ENCODE measurements at regions not wholly inside any gene's neighbourhood (a gene's known extent, or its start where the extent isn't known, plus 50 kb on each side); places are given as distances from the start of the nearest gene placed in this dataset.

DNA sequence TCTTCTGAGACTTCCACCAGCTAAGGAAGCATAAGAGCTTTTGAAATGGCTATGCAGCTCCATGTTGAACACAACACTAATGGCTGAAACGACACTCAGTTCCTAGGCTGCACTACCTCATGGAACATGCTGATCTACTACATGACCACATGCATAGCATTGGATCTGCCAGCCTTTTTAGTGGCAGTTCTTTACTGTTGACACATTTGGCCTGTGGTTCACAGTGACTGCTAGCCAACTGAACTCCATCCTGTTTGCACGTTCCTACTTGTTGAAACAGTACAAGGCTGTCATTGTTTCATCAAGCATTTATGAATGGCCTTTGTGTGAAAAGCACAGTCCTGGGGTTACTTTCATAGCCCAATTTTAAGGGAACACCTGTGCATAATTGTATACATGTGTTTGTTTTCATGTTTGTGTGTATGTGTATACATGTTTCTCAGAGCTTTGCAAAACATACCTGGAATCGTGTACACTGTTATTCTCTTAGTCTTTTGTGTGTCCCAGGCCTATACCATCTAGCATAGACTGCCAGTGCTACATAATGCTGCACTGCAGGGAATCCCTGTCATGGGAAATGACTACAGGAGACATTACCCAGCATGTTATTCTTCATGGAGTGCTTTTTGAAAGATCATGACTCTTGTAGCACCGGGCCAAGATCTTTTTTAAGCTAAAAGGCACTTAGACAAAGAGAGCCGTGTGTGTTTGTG lies 179.6 kb upstream of the ESRRG start:
- Mint-ChIP-seq H3K9me3 (ENCODE audit: unreplicated experiment) (no peaks in the 10 kb centered on the region), H3K4me1 (ENCODE audit: low read depth, unreplicated experiment) (peaks cover 29% of the 10 kb centered on the region), H3K27me3 (ENCODE audit: low read depth, unreplicated experiment) (no peaks in the 10 kb centered on the region), H3K36me3 (ENCODE audit: low read depth, unreplicated experiment) (no peaks in the 10 kb centered on the region), H3K4me3 (ENCODE audit: unreplicated experiment) (no peak overlapping the region), H3K27ac (ENCODE audit: unreplicated experiment) (peak overlapping the region; percentile 87)
- peak; percentile 69 for DNase-seq (ENCODE audit: low read depth)
- H3K79me2 ChIP-seq (ENCODE audit: insufficient read depth, low read length), result no peaks in the 10 kb centered on the region
- H4K20me1 ChIP-seq (ENCODE audit: insufficient read depth, low read length), result no peaks in the 10 kb centered on the region
- no peak for FAIRE-seq
- TF ChIP-seq EZH2 (IDR thresholded peaks at IDR 0.05; ENCODE audit: insufficient read depth, low read length), result no peak
- TF ChIP-seq, protein P1, sequence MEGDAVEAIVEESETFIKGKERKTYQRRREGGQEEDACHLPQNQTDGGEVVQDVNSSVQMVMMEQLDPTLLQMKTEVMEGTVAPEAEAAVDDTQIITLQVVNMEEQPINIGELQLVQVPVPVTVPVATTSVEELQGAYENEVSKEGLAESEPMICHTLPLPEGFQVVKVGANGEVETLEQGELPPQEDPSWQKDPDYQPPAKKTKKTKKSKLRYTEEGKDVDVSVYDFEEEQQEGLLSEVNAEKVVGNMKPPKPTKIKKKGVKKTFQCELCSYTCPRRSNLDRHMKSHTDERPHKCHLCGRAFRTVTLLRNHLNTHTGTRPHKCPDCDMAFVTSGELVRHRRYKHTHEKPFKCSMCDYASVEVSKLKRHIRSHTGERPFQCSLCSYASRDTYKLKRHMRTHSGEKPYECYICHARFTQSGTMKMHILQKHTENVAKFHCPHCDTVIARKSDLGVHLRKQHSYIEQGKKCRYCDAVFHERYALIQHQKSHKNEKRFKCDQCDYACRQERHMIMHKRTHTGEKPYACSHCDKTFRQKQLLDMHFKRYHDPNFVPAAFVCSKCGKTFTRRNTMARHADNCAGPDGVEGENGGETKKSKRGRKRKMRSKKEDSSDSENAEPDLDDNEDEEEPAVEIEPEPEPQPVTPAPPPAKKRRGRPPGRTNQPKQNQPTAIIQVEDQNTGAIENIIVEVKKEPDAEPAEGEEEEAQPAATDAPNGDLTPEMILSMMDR (IDR thresholded peaks at IDR 0.05; ENCODE audit: insufficient read depth, low read depth, low read length), result no peak
- H3K4me3 ChIP-seq (ENCODE audit: insufficient read depth, low read depth, low read length), result no peak overlapping the region
- peaks cover 23% of the 10 kb centered on the region for H3K4me1 ChIP-seq (ENCODE audit: insufficient read depth, low read length)
- peak overlapping the region; percentile 4 for H2AFZ ChIP-seq (ENCODE audit: low read depth, low read length)
- no peaks in the 10 kb centered on the region for H3K9me3 ChIP-seq (ENCODE audit: insufficient read depth, low read depth, low read length)
- H3K27me3 ChIP-seq (ENCODE audit: insufficient read depth, low read length), result no peaks in the 10 kb centered on the region
- H3K4me2 ChIP-seq (ENCODE audit: low read length), result peak overlapping the region; percentile 70
- no peaks in the 10 kb centered on the region for H3K36me3 ChIP-seq (ENCODE audit: insufficient read depth, low read length)
- peak overlapping the region; percentile 64 for H3K27ac ChIP-seq (ENCODE audit: low read depth, low read length)
- peak overlapping the region; percentile 30 for H3K9ac ChIP-seq (ENCODE audit: low read length)

DNA sequence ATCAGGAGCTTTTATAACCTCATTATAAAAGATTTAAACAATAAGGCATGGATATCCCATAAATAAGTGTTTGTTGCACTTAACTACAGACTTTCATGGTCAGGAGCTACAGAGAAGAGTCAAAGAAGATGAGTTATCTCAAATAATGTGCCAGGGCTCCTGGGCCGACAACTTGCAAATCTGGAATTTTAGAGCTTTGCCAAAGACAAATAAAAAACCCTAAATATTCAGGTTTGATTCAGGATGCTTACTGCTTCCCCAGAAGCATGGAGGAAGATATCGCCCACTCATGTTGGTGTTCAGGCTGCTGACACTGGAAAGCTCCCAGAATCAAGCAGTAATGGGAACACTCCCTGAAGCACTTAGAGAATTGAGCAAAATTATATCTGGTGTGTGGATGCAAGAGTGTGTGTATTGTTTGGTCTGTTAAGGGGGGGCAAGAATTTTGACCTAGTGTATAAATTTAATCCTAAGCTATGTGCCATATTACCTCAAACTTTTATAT lies 176.9 kb upstream of the ESRRG start:
- H3K27ac Mint-ChIP-seq (ENCODE audit: unreplicated experiment), result no peak overlapping the region
- Histone ChIP-seq H3K36me3 (ENCODE audit: insufficient read depth, low read length) (no peaks in the 10 kb centered on the region), H3K79me2 (ENCODE audit: insufficient read depth, low read length) (no peaks in the 10 kb centered on the region), H4K20me1 (ENCODE audit: insufficient read depth, low read length) (no peaks in the 10 kb centered on the region), H3K27ac (ENCODE audit: low read depth, low read length) (no peak overlapping the region), H3K4me2 (ENCODE audit: low read length) (no peak overlapping the region), H3K4me3 (ENCODE audit: insufficient read depth, low read depth, low read length) (no peak overlapping the region), H3K27me3 (ENCODE audit: insufficient read depth, low read length) (no peaks in the 10 kb centered on the region), H3K4me1 (ENCODE audit: insufficient read depth, low read length) (peaks cover 23% of the 10 kb centered on the region), H2AFZ (ENCODE audit: low read depth, low read length) (no peak overlapping the region), H3K9me3 (ENCODE audit: insufficient read depth, low read depth, low read length) (no peaks in the 10 kb centered on the region), H3K9ac (ENCODE audit: low read length) (no peak overlapping the region)
- H3K9me3 Mint-ChIP-seq (ENCODE audit: unreplicated experiment), result no peaks in the 10 kb centered on the region
- no peaks in the 10 kb centered on the region for H3K36me3 Mint-ChIP-seq (ENCODE audit: low read depth, unreplicated experiment)
- DNase-seq (ENCODE audit: low read depth) (no peak), FAIRE-seq (no peak)
- H3K27me3 Mint-ChIP-seq (ENCODE audit: low read depth, unreplicated experiment), result no peaks in the 10 kb centered on the region
- TF ChIP-seq, protein P1 (IDR thresholded peaks at IDR 0.05; ENCODE audit: insufficient read depth, low read depth, low read length), result no peak
- TF ChIP-seq EZH2 (IDR thresholded peaks at IDR 0.05; ENCODE audit: insufficient read depth, low read length), result no peak
- peaks cover 25% of the 10 kb centered on the region for H3K4me1 Mint-ChIP-seq (ENCODE audit: low read depth, unreplicated experiment)
- H3K4me3 Mint-ChIP-seq (ENCODE audit: unreplicated experiment), result no peak overlapping the region

DNA sequence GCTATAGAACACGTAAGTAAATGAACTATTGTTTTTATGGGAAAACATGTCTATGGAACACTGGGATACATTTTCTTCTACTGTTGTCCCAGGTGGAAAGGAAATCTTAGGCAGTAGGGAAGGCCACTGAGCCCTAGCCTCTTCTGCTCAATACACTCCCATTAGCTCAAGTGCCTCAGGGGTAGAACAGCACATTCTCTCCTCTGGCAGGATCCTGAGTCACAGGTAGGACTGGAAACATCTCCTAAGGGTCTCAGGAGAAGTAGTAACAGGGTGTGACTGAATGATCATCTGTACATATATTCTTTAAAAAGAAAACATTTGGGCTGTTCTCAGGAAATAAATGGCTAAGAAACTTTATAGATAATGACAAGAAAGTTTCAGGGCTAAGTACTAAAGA lies 175.6 kb upstream of the ESRRG start:
- no peak overlapping the region for H3K4me2 ChIP-seq (ENCODE audit: low read length)
- H3K36me3 ChIP-seq (ENCODE audit: insufficient read depth, low read length), result no peaks in the 10 kb centered on the region
- no peak overlapping the region for H3K4me3 ChIP-seq (ENCODE audit: insufficient read depth, low read depth, low read length)
- H2AFZ ChIP-seq (ENCODE audit: low read depth, low read length), result no peak overlapping the region
- Mint-ChIP-seq H3K36me3 (ENCODE audit: low read depth, unreplicated experiment) (no peaks in the 10 kb centered on the region), H3K27me3 (ENCODE audit: low read depth, unreplicated experiment) (no peaks in the 10 kb centered on the region), H3K4me3 (ENCODE audit: unreplicated experiment) (no peak overlapping the region), H3K27ac (ENCODE audit: unreplicated experiment) (no peak overlapping the region), H3K9me3 (ENCODE audit: unreplicated experiment) (no peaks in the 10 kb centered on the region), H3K4me1 (ENCODE audit: low read depth, unreplicated experiment) (peaks cover 11% of the 10 kb centered on the region)
- no peak overlapping the region for H3K9ac ChIP-seq (ENCODE audit: low read length)
- peaks cover 14% of the 10 kb centered on the region for H3K4me1 ChIP-seq (ENCODE audit: insufficient read depth, low read length)
- H3K9me3 ChIP-seq (ENCODE audit: insufficient read depth, low read depth, low read length), result no peaks in the 10 kb centered on the region
- H4K20me1 ChIP-seq (ENCODE audit: insufficient read depth, low read length), result no peaks in the 10 kb centered on the region
- H3K27me3 ChIP-seq (ENCODE audit: insufficient read depth, low read length), result no peaks in the 10 kb centered on the region
- FAIRE-seq (no peak), DNase-seq (ENCODE audit: low read depth) (no peak)
- TF ChIP-seq, protein P1 (IDR thresholded peaks at IDR 0.05; ENCODE audit: insufficient read depth, low read depth, low read length), result no peak
- no peak for TF ChIP-seq EZH2 (IDR thresholded peaks at IDR 0.05; ENCODE audit: insufficient read depth, low read length)
- no peak overlapping the region for H3K27ac ChIP-seq (ENCODE audit: low read depth, low read length)
- H3K79me2 ChIP-seq (ENCODE audit: insufficient read depth, low read length), result no peaks in the 10 kb centered on the region
